Lung (tissue), 11 donors: ENCODE measurements at regions not wholly inside any gene's neighbourhood (a gene's known extent, or its start where the extent isn't known, plus 50 kb on each side); places are given as distances from the start of the nearest gene placed in this dataset.

ENCODE experiments used
- ATAC-seq: fragments of 200-7000 bp; cut with Tn5 transposase; one replicate; pipeline ENCODE4 v1.9.1; 2020; ENCODE audit warnings: moderate number of reproducible peaks; ENCODE audit not compliant: insufficient read depth, low FRiP score
- DNase-seq, 3 donors: peaks; one replicate each; pipeline ENCODE4 v3.0.0-alpha.2; 2013 to 2017
- H3K27ac ChIP-seq, 2 donors: one replicate each; pipeline ENCODE4 v1.5.1; 2013; ENCODE audit warnings: mild to moderate bottlenecking in 2 of 2, moderate library complexity in 2 of 2, control low read depth in 1 of 2, inconsistent platforms in 1 of 2, low read depth in 1 of 2, low read length in 1 of 2
- H3K27me3 ChIP-seq, 3 donors: one replicate each; pipeline ENCODE4 v1.5.1; 2013; ENCODE audit warnings: low read length in 2 of 3; ENCODE audit not compliant: control insufficient read depth in 3 of 3, insufficient read depth in 3 of 3
- H3K36me3 ChIP-seq, 4 donors: one replicate each; pipeline ENCODE4 v1.5.1; 2013; ENCODE audit warnings: low read length in 4 of 4, mild to moderate bottlenecking in 1 of 4, moderate library complexity in 1 of 4; ENCODE audit not compliant: control insufficient read depth in 4 of 4, insufficient read depth in 4 of 4
- H3K4me1 ChIP-seq, 5 donors: one replicate each; pipeline ENCODE4 v1.5.1; 2013; ENCODE audit warnings: low read length in 5 of 5, mild to moderate bottlenecking in 2 of 5, moderate library complexity in 1 of 5; ENCODE audit not compliant: control insufficient read depth in 5 of 5, insufficient read depth in 5 of 5
- H3K4me3 ChIP-seq: one replicate; pipeline ENCODE4 v1.5.1; 2013; ENCODE audit warnings: mild to moderate bottlenecking, control low read depth, moderate library complexity
- H3K9ac ChIP-seq, 2 donors: one replicate each; pipeline ENCODE4 v1.5.1; 2013; ENCODE audit warnings: low read length in 2 of 2, control low read depth in 1 of 2; ENCODE audit not compliant: insufficient read depth in 1 of 2
- H3K9me3 ChIP-seq, 4 donors: one replicate each; pipeline ENCODE4 v1.5.1; 2013; ENCODE audit warnings: low read length in 3 of 4, mild to moderate bottlenecking in 1 of 4, moderate library complexity in 1 of 4; ENCODE audit not compliant: control insufficient read depth in 4 of 4, insufficient read depth in 3 of 4
- CTCF ChIP-seq: IDR thresholded peaks from 2 replicates; pipeline ENCODE4 v1.5.1; 2012; ENCODE audit warnings: mild to moderate bottlenecking; ENCODE audit errors: control extremely low read depth, extremely low read depth
- WGBS, 2 donors: extraction: QIAGEN DNeasy Blood & Tissue Kit; methylation state at CpG; one replicate each; pipeline ENCODE4 v1.1.7; 2013; 5-methylcytosine and 5-hydroxymethylcytosine counted together
- donor health status: control.
- donor health status: control.
- donor health status: Bipolar disorder and iron deficiency.
- donor health status: healthy.
- donor health status: DM: yes; HTN: yes; CAD: no.

- no peaks in the 10 kb centered on the region for H3K9me3 ChIP-seq
- no peak overlapping the region for H3K4me3 ChIP-seq
- no peak overlapping the region for H3K9ac ChIP-seq
- WGBS, 2 donors, result 38 to 64% methylated on average over 1 of the region's 1 CpG
- DNase-seq (no peak), ATAC-seq (no peak)
- H3K27me3 ChIP-seq, result no peaks in the 10 kb centered on the region
- H3K36me3 ChIP-seq, result no peaks in the 10 kb centered on the region
- H3K27ac ChIP-seq, result no peak overlapping the region
- no peaks in the 10 kb centered on the region for H3K4me1 ChIP-seq
- no peak for TF ChIP-seq CTCF
These were observed 337.6 kb upstream of the SLC10A2 start for GRCh38 chr13:103403814-103404213.

GRCh38 chr13:103403148-103403740, 337.0 kb upstream of the SLC10A2 start:
- ATAC-seq, result no peak
- no peaks in the 10 kb centered on the region for H3K27me3 ChIP-seq
- WGBS, 2 donors, result 89 to 95% methylated on average over 4 of the region's 4 CpGs

GRCh38 chr13:103395139-103395538, 328.9 kb upstream of the SLC10A2 start:
- H3K9me3 ChIP-seq, result no peaks in the 10 kb centered on the region
- ATAC-seq (no peak), DNase-seq (no peak)
- no peaks in the 10 kb centered on the region for H3K27me3 ChIP-seq
- H3K4me1 ChIP-seq, result no peaks in the 10 kb centered on the region
- H3K4me3 ChIP-seq, result no peak overlapping the region
- H3K27ac ChIP-seq, result no peak overlapping the region
- H3K9ac ChIP-seq, result no peak overlapping the region
- TF ChIP-seq CTCF, result no peak
- no peaks in the 10 kb centered on the region for H3K36me3 ChIP-seq
- WGBS, 2 donors, result 80 to 87% methylated on average over 2 of the region's 2 CpGs

More at GRCh38 chr13:103403148-103403740, 337.0 kb upstream of the SLC10A2 start:
- Histone ChIP-seq H3K4me3 (no peak overlapping the region), H3K4me1 (no peaks in the 10 kb centered on the region), H3K9ac (no peak overlapping the region), H3K27ac (no peak overlapping the region), H3K36me3 (no peaks in the 10 kb centered on the region), H3K9me3 (no peaks in the 10 kb centered on the region)
- no peak for TF ChIP-seq CTCF
- DNase-seq, result no peak

GRCh38 chr13:103394618-103395017, 328.4 kb upstream of the SLC10A2 start:
- Histone ChIP-seq H3K9ac (no peak overlapping the region), H3K36me3 (no peaks in the 10 kb centered on the region), H3K9me3 (no peaks in the 10 kb centered on the region), H3K27me3 (no peaks in the 10 kb centered on the region), H3K4me1 (no peaks in the 10 kb centered on the region), H3K4me3 (no peak overlapping the region), H3K27ac (no peak overlapping the region)
- WGBS, 2 donors, result 70 to 78% methylated on average over 2 of the region's 2 CpGs
- DNase-seq (no peak), ATAC-seq (no peak)
- no peak for TF ChIP-seq CTCF
